ENCODE measurements at regions not wholly inside any gene's neighbourhood (a gene's known extent, or its start where the extent isn't known, plus 50 kb on each side); places are given as distances from the start of the nearest gene placed in this dataset.

GRCh38 chr1:209429611-209430010 is 153.9 kb upstream of the CAMK1G start:
- Histone ChIP-seq H3K9me3 (no peaks in the 10 kb centered on the region), H3K36me3 (no peaks in the 10 kb centered on the region), H3K27me3 (no peaks in the 10 kb centered on the region), H3K27ac (no peak overlapping the region), H3K4me1 (ENCODE audit: insufficient read depth) (no peaks in the 10 kb centered on the region), H3K4me3 (no peak overlapping the region)
- no peak for TF ChIP-seq POLR2A (IDR thresholded peaks at IDR 0.05)
- TF ChIP-seq CTCF (IDR thresholded peaks at IDR 0.05) = no peak
- no peak for TF ChIP-seq EP300 (IDR thresholded peaks at IDR 0.05)
- DNase-seq = no peak
- intact Hi-C loops (cut with DNase I) = no loop called here

- Histone ChIP-seq H3K4me3 (no peak overlapping the region), H3K27me3 (no peaks in the 10 kb centered on the region), H3K27ac (no peak overlapping the region)
These were observed 153.4 kb upstream of the CAMK1G start for GRCh38 chr1:209430107-209430506.

GRCh38 chr1:209430821-209431259 is 152.7 kb upstream of the CAMK1G start:
- H3K36me3 ChIP-seq = no peaks in the 10 kb centered on the region
- H3K4me3 ChIP-seq = no peak overlapping the region
- H3K9me3 ChIP-seq = no peaks in the 10 kb centered on the region
- H3K27ac ChIP-seq = no peak overlapping the region
- intact Hi-C loops (cut with DNase I) = no loop called here
- no peak for DNase-seq
- H3K4me1 ChIP-seq (ENCODE audit: insufficient read depth) = no peaks in the 10 kb centered on the region
- H3K27me3 ChIP-seq = no peaks in the 10 kb centered on the region
- TF ChIP-seq EP300 (IDR thresholded peaks at IDR 0.05) = no peak
- TF ChIP-seq POLR2A (IDR thresholded peaks at IDR 0.05) = no peak
- TF ChIP-seq CTCF (IDR thresholded peaks at IDR 0.05) = no peak
- WGBS, 3 donors = 83 to 89% (median 83%) methylated on average over 5 of the region's 5 CpGs

More at GRCh38 chr1:209430107-209430506, 153.4 kb upstream of the CAMK1G start:
- H3K4me1 ChIP-seq (ENCODE audit: insufficient read depth) = no peaks in the 10 kb centered on the region
- H3K36me3 ChIP-seq = no peaks in the 10 kb centered on the region
- DNase-seq = no peak
- 67 to 79% (median 73%) methylated on average over 3 of the region's 3 CpGs for WGBS, 3 donors
- TF ChIP-seq POLR2A (IDR thresholded peaks at IDR 0.05) = no peak
- TF ChIP-seq EP300 (IDR thresholded peaks at IDR 0.05) = no peak
- no peak for TF ChIP-seq CTCF (IDR thresholded peaks at IDR 0.05)
- intact Hi-C loops (cut with DNase I) = no loop called here
- H3K9me3 ChIP-seq = no peaks in the 10 kb centered on the region

GRCh38 chr1:209431402-209431801 is 152.1 kb upstream of the CAMK1G start:
- no peak for DNase-seq
- H3K4me3 ChIP-seq = no peak overlapping the region
- no peaks in the 10 kb centered on the region for H3K36me3 ChIP-seq
- no peaks in the 10 kb centered on the region for H3K27me3 ChIP-seq
- TF ChIP-seq EP300 (IDR thresholded peaks at IDR 0.05) = no peak
- TF ChIP-seq POLR2A (IDR thresholded peaks at IDR 0.05) = no peak
- no peak for TF ChIP-seq CTCF (IDR thresholded peaks at IDR 0.05)
- H3K4me1 ChIP-seq (ENCODE audit: insufficient read depth) = no peaks in the 10 kb centered on the region
- no peak overlapping the region for H3K27ac ChIP-seq
- no peaks in the 10 kb centered on the region for H3K9me3 ChIP-seq
- WGBS, 3 donors = 82 to 92% (median 89%) methylated on average over 3 of the region's 3 CpGs
- intact Hi-C loops (cut with DNase I) = no loop called here
